HCT116 (cell line): ENCODE measurements at regions not wholly inside any gene's neighbourhood (a gene's known extent, or its start where the extent isn't known, plus 50 kb on each side); places are given as distances from the start of the nearest gene placed in this dataset.

Experiments used
- ATAC-seq: fragments of 200-7000 bp; cut with Tn5 transposase; 2 replicates; pipeline ENCODE4 v1.9.1; 2020; ENCODE audit warnings: mild to moderate bottlenecking, moderate library complexity
- BruUV-seq: library from RNA; stranded (reverse); fragments of 400-500 nt; replicated peaks from 2 replicates; lab custom pipeline; 2021; lab: Mats Ljungman, UMichigan
- CTCF ChIA-PET: fragments of 300-600 bp; sonication (Branson Sonifier 250); formaldehyde crosslinking; loops from one replicate; lab custom pipeline; 2021; ENCODE audit warnings: antibody characterized with exemption; lab: Charles Lee
- POLR2A ChIA-PET: fragments of 300-600, 350-600 bp; sonication (Branson Sonifier 250); formaldehyde crosslinking; loops from one replicate; lab custom pipeline; 2021; ENCODE audit warnings: antibody characterized with exemption; lab: Charles Lee
- RAD21 ChIA-PET, 2 experiments: fragments of 300-600 bp; sonication (Branson Sonifier 250); formaldehyde crosslinking; loops; one replicate each; lab custom pipeline; 2023; ENCODE audit warnings: low total read pairs in 2 of 2; ENCODE audit not compliant: uncharacterized antibody in 2 of 2, unreplicated experiment in 2 of 2, low non-redundant PET in 1 of 2; lab: Charles Lee
- DNase-seq: peaks from one replicate; pipeline ENCODE4 v3.0.0-alpha.2; 2010; ENCODE audit warnings: low read depth, low spot score
- H2AFZ ChIP-seq: fragments of 200-600 bp; shearing (Covaris generic), sonication (generic); 2 replicates; pipeline ENCODE4 v1.6.1; 2017; ENCODE audit warnings: low read depth, mixed run types, mixed read lengths, antibody characterized with exemption, low read length; ENCODE audit not compliant: poor library complexity, severe bottlenecking
- H3K27ac ChIP-seq: 2 replicates; pipeline ENCODE4 v1.5.1; 2012; ENCODE audit warnings: low read depth, low read length
- H3K27me3 ChIP-seq: fragments of 200-600 bp; sonication (generic); 2 replicates; pipeline ENCODE4 v1.6.1; 2016; ENCODE audit warnings: mixed run types, low read length, mixed read lengths; ENCODE audit not compliant: insufficient read depth
- H3K36me3 ChIP-seq, 2 experiments: fragments of 200-500 bp in 1 of 2; fragments of 200-600 bp in 1 of 2; sonication (Bioruptor generic) in 1 of 2; sonication (generic) in 1 of 2; 2 replicates each; pipeline versions ENCODE4 v1.5.1 to v1.6.1; 2014 to 2016; ENCODE audit warnings: low read length in 2 of 2, inconsistent platforms in 1 of 2, mixed read lengths in 1 of 2, mixed run types in 1 of 2; ENCODE audit not compliant: insufficient read depth in 2 of 2, control insufficient read depth in 1 of 2
- H3K4me1 ChIP-seq, 2 experiments: fragments of 200-600 bp in 1 of 2; sonication (generic) in 1 of 2; 2 replicates each; pipeline versions ENCODE4 v1.5.1 to v1.6.1; 2012 to 2017; ENCODE audit warnings: low read length in 2 of 2, inconsistent platforms in 1 of 2, mild to moderate bottlenecking in 1 of 2, mixed read lengths in 1 of 2, mixed run types in 1 of 2, moderate library complexity in 1 of 2; ENCODE audit not compliant: insufficient read depth in 2 of 2, control insufficient read depth in 1 of 2
- H3K4me2 ChIP-seq: fragments of 200-600 bp; sonication (generic); 2 replicates; pipeline ENCODE4 v1.6.1; 2017; ENCODE audit warnings: mixed run types, low read length, mixed read lengths
- H3K4me3 ChIP-seq, 2 experiments: fragments of 200-600 bp in 1 of 2; sonication (generic) in 1 of 2; replicated peaks in 1 of 2; 2 replicates each; pipeline ENCODE4 v1.5.1; 2011 to 2016; ENCODE audit warnings: low read length in 2 of 2, control low read depth in 1 of 2, low read depth in 1 of 2, mild to moderate bottlenecking in 1 of 2, mixed read lengths in 1 of 2, mixed run types in 1 of 2
- H3K79me2 ChIP-seq: fragments of 200-600 bp; sonication (generic); 2 replicates; pipeline ENCODE4 v1.6.1; 2017; ENCODE audit warnings: mild to moderate bottlenecking, mixed run types, low read length, moderate library complexity, mixed read lengths; ENCODE audit not compliant: insufficient read depth
- H3K9ac ChIP-seq: fragments of 200-600 bp; sonication (generic); 2 replicates; pipeline ENCODE4 v1.6.1; 2016; ENCODE audit warnings: low read length, mixed read lengths
- H3K9me2 ChIP-seq: fragments of 200-600 bp; sonication (generic), shearing (Covaris generic); 2 replicates; pipeline ENCODE4 v1.6.1; 2017; ENCODE audit warnings: mixed run types, mild to moderate bottlenecking, moderate library complexity; ENCODE audit not compliant: insufficient read depth
- H3K9me3 ChIP-seq, 2 experiments: fragments of 200-500 bp in 1 of 2; fragments of 200-600 bp in 1 of 2; sonication (Bioruptor generic) in 1 of 2; sonication (generic) in 1 of 2; 2 replicates each; pipeline ENCODE4 v1.6.1; 2014 to 2017; ENCODE audit warnings: low read length in 2 of 2, mixed read lengths in 2 of 2, inconsistent platforms in 1 of 2, low read depth in 1 of 2, mild to moderate bottlenecking in 1 of 2, mixed run types in 1 of 2, moderate library complexity in 1 of 2; ENCODE audit not compliant: control insufficient read depth in 1 of 2, insufficient read depth in 1 of 2
- H4K20me1 ChIP-seq: fragments of 200-600 bp; sonication (generic), shearing (Covaris generic); 2 replicates; pipeline ENCODE4 v1.6.1; 2017; ENCODE audit warnings: mixed run types, mild to moderate bottlenecking, moderate library complexity; ENCODE audit not compliant: insufficient read depth
- ATF3 ChIP-seq: IDR thresholded peaks from 2 replicates; pipeline ENCODE4 v1.6.1; 2012
- CBX3 ChIP-seq: IDR thresholded peaks from 2 replicates; pipeline ENCODE4 v1.6.1; 2012; ENCODE audit warnings: low read depth
- CEBPB ChIP-seq: IDR thresholded peaks from 2 replicates; pipeline ENCODE4 v1.6.1; 2012; ENCODE audit warnings: low read depth
- CTCF ChIP-seq, 3 experiments: fragments of 200-600 bp in 1 of 3; sonication (generic) in 1 of 3; IDR thresholded peaks in 2 of 3; conservative IDR thresholded peaks in 1 of 3; 2 replicates each; pipeline ENCODE4 v1.5.1; 2012 to 2017; ENCODE audit warnings: low read depth in 2 of 3, low read length in 2 of 3, antibody characterized with exemption in 1 of 3, borderline replicate concordance in 1 of 3, control low read depth in 1 of 3, mild to moderate bottlenecking in 1 of 3, mixed read lengths in 1 of 3, mixed run types in 1 of 3, moderate library complexity in 1 of 3; ENCODE audit not compliant: insufficient read depth in 1 of 3
- EGR1 ChIP-seq: IDR thresholded peaks from 2 replicates; pipeline ENCODE4 v1.6.1; 2012; ENCODE audit warnings: low read depth
- ELF1 ChIP-seq: IDR thresholded peaks from 2 replicates; pipeline ENCODE4 v1.6.1; 2012; ENCODE audit warnings: low read depth, borderline replicate concordance
- EZH2 ChIP-seq: fragments of 200-600 bp; sonication (generic); IDR thresholded peaks from 2 replicates; pipeline ENCODE4 v1.6.1; 2017; ENCODE audit warnings: antibody characterized with exemption, mixed run types
- FOSL1 ChIP-seq: IDR thresholded peaks from 2 replicates; pipeline ENCODE4 v1.6.1; 2012; ENCODE audit warnings: low read depth
- JUND ChIP-seq: IDR thresholded peaks from 2 replicates; pipeline ENCODE4 v1.6.1; 2012
- MAX ChIP-seq: IDR thresholded peaks from 2 replicates; pipeline ENCODE4 v1.6.1; 2012
- POLR2A ChIP-seq: IDR thresholded peaks from 2 replicates; pipeline ENCODE4 v1.7.0; 2011; ENCODE audit warnings: borderline replicate concordance; ENCODE audit not compliant: insufficient read depth, insufficient read length; ENCODE audit errors: extremely low read depth
- RAD21 ChIP-seq: IDR thresholded peaks from 2 replicates; pipeline ENCODE4 v1.6.1; 2012; ENCODE audit warnings: low read depth, mild to moderate bottlenecking
- SIN3A ChIP-seq: IDR thresholded peaks from 2 replicates; pipeline ENCODE4 v1.6.1; 2012; ENCODE audit warnings: low read depth
- SP1 ChIP-seq: IDR thresholded peaks from 2 replicates; pipeline ENCODE4 v1.6.1; 2012; ENCODE audit warnings: low read depth
- SRF ChIP-seq: IDR thresholded peaks from 2 replicates; pipeline ENCODE4 v1.6.1; 2012; ENCODE audit warnings: low read depth
- TCF7L2 ChIP-seq: IDR thresholded peaks from 2 replicates; pipeline ENCODE4 v1.7.0; 2011; ENCODE audit warnings: borderline replicate concordance, inconsistent platforms; ENCODE audit not compliant: insufficient read depth, insufficient read length; ENCODE audit errors: extremely low read depth
- YY1 ChIP-seq: IDR thresholded peaks from 2 replicates; pipeline ENCODE4 v1.6.1; 2011; ENCODE audit warnings: low read length, low read depth, moderate library complexity, mild to moderate bottlenecking; ENCODE audit not compliant: insufficient replicate concordance; ENCODE audit errors: extremely low read depth
- ZBTB33 ChIP-seq: IDR thresholded peaks from 2 replicates; pipeline ENCODE4 v1.6.1; 2011; ENCODE audit warnings: mild to moderate bottlenecking, low read length, moderate library complexity; ENCODE audit not compliant: insufficient replicate concordance; ENCODE audit errors: extremely low read depth
- ZFX ChIP-seq: fragments of 450-650 bp; IDR thresholded peaks from 2 replicates; pipeline ENCODE4 v1.6.1; 2017
- ZNF274 ChIP-seq: fragments of 200-500 bp; sonication (Bioruptor generic); IDR thresholded peaks from 2 replicates; pipeline ENCODE4 v1.6.1; 2014; ENCODE audit warnings: mild to moderate bottlenecking, low read depth, low read length, inconsistent platforms
- intact Hi-C: fragments of 100-400 bp; cut with micrococcal nuclease; formaldehyde crosslinking; loops from 2 replicates; pipeline ENCODE4 v1.10.0; 2022

GRCh38 chr3:72606005-72606800 is 242.0 kb downstream of the SHQ1 start:
- ATAC-seq (no peak), DNase-seq (no peak)
- H3K9me3 ChIP-seq: no peaks in the 10 kb centered on the region
- ChIA-PET RAD21 (no interaction called here), CTCF (no interaction called here), POLR2A (interaction anchor here (1.2 kb wide), 1 partner anchor 19 kb away, joined by 3 read pairs; no protein-coding TSS in a partner anchor)
- intact Hi-C loops: no loop called here
- TF ChIP-seq ZFX (no peak), CTCF (IDR thresholded peaks at IDR 0.05 in 2 of 3, conservative IDR thresholded peaks at IDR 0.05 in 1 of 3; ENCODE audit: borderline replicate concordance in 1 of 3, insufficient read depth in 1 of 3, low read depth in 2 of 3, low read length in 2 of 3) (no peak), MAX (no peak), YY1 (no peak), FOSL1 (no peak), EZH2 (no peak), TCF7L2 (no peak), SP1 (no peak), SIN3A (no peak), RAD21 (no peak), ZNF274 (no peak), CBX3 (no peak), SRF (no peak), ATF3 (no peak), CEBPB (no peak), EGR1 (no peak), ELF1 (no peak), ZBTB33 (no peak), JUND (no peak), POLR2A (no peak)
- BruUV-seq: no TSS peak
- peaks cover 4% of the 10 kb centered on the region; the same call in 1 of the 2 replicates for H3K27me3 ChIP-seq
- H3K27ac ChIP-seq: no peak overlapping the region
- H3K4me2 ChIP-seq: no peak overlapping the region
- H4K20me1 ChIP-seq: no peaks in the 10 kb centered on the region
- no peaks in the 10 kb centered on the region for H3K4me1 ChIP-seq
- no peaks in the 10 kb centered on the region for H3K79me2 ChIP-seq
- H3K36me3 ChIP-seq: no peaks in the 10 kb centered on the region
- H3K9ac ChIP-seq: no peak overlapping the region
- no peaks in the 10 kb centered on the region for H3K9me2 ChIP-seq
- no peak overlapping the region for H2AFZ ChIP-seq
- no peak overlapping the region for H3K4me3 ChIP-seq
